ENCODE measurements at regions not wholly inside any gene's neighbourhood (a gene's known extent, or its start where the extent isn't known, plus 50 kb on each side); places are given as distances from the start of the nearest gene placed in this dataset.

GRCh38 chr20:4413314-4414049, 164.4 kb upstream of the ADRA1D start:
- Histone ChIP-seq H3K4me1 (no peaks in the 10 kb centered on the region), H3K4me3 (no peak overlapping the region), H3K36me3 (no peaks in the 10 kb centered on the region), H3K9me3 (peaks cover 0 to 6% (median 0%) of the 10 kb centered on the region in 4 donors), H3K27me3 (no peaks in the 10 kb centered on the region), H3K27ac (no peak overlapping the region)
- 61 to 67% (median 66%) methylated on average over 8 of the region's 8 CpGs for WGBS, 5 donors
- TF ChIP-seq EP300 (IDR thresholded peaks at IDR 0.05) (no peak), CTCF (IDR thresholded peaks at IDR 0.05) (no peak), POLR2A (IDR thresholded peaks at IDR 0.05) (no peak), POLR2AphosphoS5 (IDR thresholded peaks at IDR 0.05) (no peak)
- DNase-seq, result no peak
- intact Hi-C loops (cut with DNase I; ENCODE audit: low total_unique reads), result no loop called here

DNA sequence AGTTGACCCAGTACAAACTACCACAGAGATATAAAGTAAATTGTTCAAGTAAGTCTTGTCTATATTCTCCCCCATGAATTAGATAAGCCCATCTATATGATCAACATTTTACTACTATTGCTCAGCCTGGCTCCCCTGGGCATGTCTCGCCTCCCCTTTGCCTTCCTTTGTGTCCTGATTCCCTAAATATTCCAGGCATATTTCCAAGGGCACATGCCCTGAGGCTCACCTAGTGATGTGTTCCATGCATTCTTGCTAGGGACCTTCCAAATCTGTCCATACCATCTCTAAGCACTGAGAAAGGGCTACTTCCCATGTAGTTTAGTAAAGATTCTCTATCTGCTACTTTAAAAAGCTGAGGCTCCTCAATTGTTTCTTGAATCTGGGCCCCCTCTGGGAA, 163.1 kb upstream of the ADRA1D start:
- H3K4me3 ChIP-seq, result no peak overlapping the region
- 76 to 87% (median 80%) methylated on average over 1 of the region's 1 CpG for WGBS, 5 donors
- H3K9me3 ChIP-seq, result no peaks in the 10 kb centered on the region
- intact Hi-C loops (cut with DNase I; ENCODE audit: low total_unique reads), result no loop called here
- H3K36me3 ChIP-seq, result no peaks in the 10 kb centered on the region
- TF ChIP-seq CTCF (IDR thresholded peaks at IDR 0.05) (no peak), POLR2A (IDR thresholded peaks at IDR 0.05) (no peak), EP300 (IDR thresholded peaks at IDR 0.05) (no peak), POLR2AphosphoS5 (IDR thresholded peaks at IDR 0.05) (no peak)
- no peak overlapping the region for H3K27ac ChIP-seq
- H3K27me3 ChIP-seq, result no peaks in the 10 kb centered on the region
- no peaks in the 10 kb centered on the region for H3K4me1 ChIP-seq
- no peak for DNase-seq

DNA sequence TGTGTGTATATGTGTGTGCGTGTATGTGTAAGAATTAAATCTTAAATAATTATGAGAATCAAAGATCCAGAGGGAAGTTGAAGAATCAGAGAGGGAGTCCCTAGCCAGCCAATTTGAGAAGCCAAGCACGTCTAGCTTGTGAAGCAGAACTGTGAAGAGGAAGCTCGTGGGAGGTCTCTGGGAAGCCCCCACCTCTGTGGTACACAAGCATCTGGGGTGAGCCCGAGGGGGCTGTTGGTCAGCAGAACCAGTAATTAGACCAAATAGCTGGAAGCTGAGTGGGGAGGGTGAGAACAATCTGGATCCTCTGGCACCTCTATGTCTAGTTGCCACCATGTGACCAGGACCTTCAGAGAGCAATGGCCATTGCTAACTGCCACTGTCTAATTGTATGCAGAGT, 162.7 kb upstream of the ADRA1D start:
- intact Hi-C loops (cut with DNase I; ENCODE audit: low total_unique reads), result no loop called here

GRCh38 chr20:4406627-4407026, 157.5 kb upstream of the ADRA1D start:
- TF ChIP-seq POLR2AphosphoS5 (IDR thresholded peaks at IDR 0.05), result no peak
- TF ChIP-seq EP300 (IDR thresholded peaks at IDR 0.05), result no peak
- TF ChIP-seq POLR2A (IDR thresholded peaks at IDR 0.05), result no peak
- no peak for TF ChIP-seq CTCF (IDR thresholded peaks at IDR 0.05)
- WGBS, 5 donors, result 65 to 80% (median 69%) methylated on average over 3 to 4 of the region's 4 CpGs
- DNase-seq, result no peak
- Histone ChIP-seq H3K4me3 (no peak overlapping the region), H3K4me1 (no peaks in the 10 kb centered on the region), H3K36me3 (no peaks in the 10 kb centered on the region), H3K27ac (no peak overlapping the region), H3K27me3 (no peaks in the 10 kb centered on the region), H3K9me3 (no peaks in the 10 kb centered on the region)
- intact Hi-C loops (cut with DNase I; ENCODE audit: low total_unique reads), result no loop called here

More for the DNA sequence above, 162.7 kb upstream of the ADRA1D start:
- Histone ChIP-seq H3K36me3 (no peaks in the 10 kb centered on the region), H3K4me1 (no peaks in the 10 kb centered on the region), H3K27me3 (no peaks in the 10 kb centered on the region), H3K9me3 (no peaks in the 10 kb centered on the region), H3K27ac (no peak overlapping the region), H3K4me3 (no peak overlapping the region)
- WGBS, 5 donors, result 49 to 79% (median 72%) methylated on average over 4 of the region's 4 CpGs
- no peak for TF ChIP-seq CTCF (IDR thresholded peaks at IDR 0.05)
- TF ChIP-seq POLR2AphosphoS5 (IDR thresholded peaks at IDR 0.05), result no peak
- TF ChIP-seq POLR2A (IDR thresholded peaks at IDR 0.05), result no peak
- TF ChIP-seq EP300 (IDR thresholded peaks at IDR 0.05), result no peak
- no peak for DNase-seq
